HG03039 (cell line): ENCODE measurements at regions not wholly inside any gene's neighbourhood (a gene's known extent, or its start where the extent isn't known, plus 50 kb on each side); places are given as distances from the start of the nearest gene placed in this dataset.

Experiments used
- ATAC-seq: cut with Tn5 transposase; IDR thresholded peaks from one replicate; pipeline ENCODE4 v1.9.1; 2021; ENCODE audit warnings: mild to moderate bottlenecking, moderate library complexity; ENCODE audit not compliant: unreplicated experiment

DNA sequence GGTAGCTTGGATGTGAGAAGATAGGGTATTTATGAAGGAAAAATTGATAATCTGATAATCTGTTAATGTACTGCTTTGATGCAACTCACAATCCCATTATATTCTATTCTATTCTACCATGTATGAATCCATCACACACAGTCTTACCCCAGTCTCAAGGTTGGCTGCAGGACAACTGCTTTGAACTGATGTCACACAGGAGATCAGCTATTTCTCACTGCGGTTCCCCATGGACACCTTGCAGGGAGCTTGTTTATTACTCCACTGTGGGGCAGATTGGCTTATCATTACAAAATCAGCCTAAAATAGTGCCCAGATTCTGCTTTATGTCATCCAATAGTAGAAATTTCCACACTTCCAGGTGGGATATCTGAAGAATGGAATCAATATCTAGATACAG, 61.0 kb upstream of the HS3ST5 start:
- ATAC-seq = no peak

GRCh38 chr6:114398481-114398880, 55.7 kb upstream of the HS3ST5 start:
- no peak for ATAC-seq
